NCI-H226 (cell line): ENCODE measurements at regions not wholly inside any gene's neighbourhood (a gene's known extent, or its start where the extent isn't known, plus 50 kb on each side); places are given as distances from the start of the nearest gene placed in this dataset.
"Not testable (repeated sequence)": the region's sequence is repeated elsewhere in the genome, so short reads cannot be mapped to it uniquely, and the experiment has no call there.

Experiments used
- DNase-seq: peaks from one replicate; pipeline ENCODE4 v3.0.0-alpha.2; 2015

GRCh38 chr2:181737302-181737701 is 57.0 kb upstream of the NEUROD1 start:
- DNase-seq: not testable (repeated sequence)

DNA sequence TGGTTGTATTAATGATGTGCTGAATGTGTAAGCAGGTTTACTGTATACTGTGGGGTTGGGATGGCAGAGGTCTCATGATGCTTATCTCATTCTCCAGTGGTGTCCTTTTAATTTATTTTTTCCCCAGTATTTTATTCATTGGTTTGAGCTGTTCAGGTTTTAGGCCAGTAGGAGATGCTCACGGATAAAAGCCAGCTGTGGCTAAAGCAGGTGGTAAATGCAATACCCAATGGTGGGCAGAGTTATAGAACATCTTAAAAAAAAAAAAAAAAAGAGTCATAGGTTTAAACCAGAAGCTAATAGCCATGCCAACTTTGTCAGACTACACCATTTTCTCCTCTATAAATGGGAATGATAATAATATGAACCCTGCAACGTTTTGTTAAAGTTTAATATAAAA is 57.8 kb upstream of the NEUROD1 start:
- DNase-seq: peak; percentile 5

DNA sequence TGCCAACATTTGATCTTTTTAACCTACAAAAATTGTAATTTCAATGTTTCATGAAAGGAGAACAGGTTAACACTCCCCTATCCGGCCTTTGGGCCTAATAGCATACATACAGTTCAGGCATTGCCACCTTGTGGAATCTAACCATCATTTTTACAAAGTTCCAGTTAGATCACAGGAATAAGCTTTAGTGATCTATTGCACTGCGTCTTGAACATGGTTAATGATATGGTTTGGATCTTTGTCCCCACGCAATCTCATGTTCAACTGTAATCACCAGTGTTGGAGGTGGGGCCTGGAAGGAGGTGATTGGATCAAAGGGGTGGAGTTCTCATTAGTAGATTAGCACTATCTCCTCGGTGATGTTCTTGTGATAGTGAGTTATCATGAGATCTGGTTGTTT is 58.2 kb upstream of the NEUROD1 start:
- DNase-seq: no peak

GRCh38 chr2:181741756-181742155 is 61.4 kb upstream of the NEUROD1 start:
- DNase-seq: no peak

GRCh38 chr2:181742361-181742760 is 62.0 kb upstream of the NEUROD1 start:
- no peak for DNase-seq

DNA sequence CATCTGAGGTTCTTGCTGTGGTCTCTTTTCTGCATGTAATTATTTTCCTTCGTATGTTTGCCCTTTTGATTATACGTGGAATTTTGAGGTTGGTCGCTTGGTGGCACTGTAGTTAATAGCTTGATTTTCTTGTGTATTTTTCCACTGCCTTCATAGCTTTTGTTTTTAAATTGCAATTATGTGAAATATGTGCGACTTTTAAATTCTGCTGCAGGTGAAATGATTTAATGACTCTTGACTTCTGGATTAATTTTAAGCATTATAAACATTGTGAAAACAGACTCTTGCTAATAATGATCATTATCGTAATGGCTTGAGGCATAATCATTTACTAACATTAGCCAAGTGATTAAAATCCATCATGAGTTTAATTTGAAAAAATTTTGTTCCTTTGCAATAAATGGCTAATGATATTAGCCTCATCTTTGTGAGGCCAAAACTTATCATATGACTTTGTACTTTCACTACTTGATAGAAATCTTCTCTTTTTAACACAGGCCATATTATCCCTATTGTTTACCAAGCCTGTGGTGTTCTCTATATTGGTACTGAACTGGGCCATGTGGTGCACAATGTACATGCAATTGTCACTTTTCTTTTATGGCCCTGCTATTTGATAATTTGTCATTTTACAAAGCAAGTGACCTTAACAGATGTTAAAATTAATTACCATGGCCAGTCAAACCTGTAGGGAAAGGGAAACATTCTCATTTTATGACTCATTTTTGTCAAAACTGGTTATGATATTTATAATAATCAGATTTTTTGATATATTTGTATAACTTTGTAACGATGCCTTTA is 62.8 kb upstream of the NEUROD1 start:
- DNase-seq: no peak

DNA sequence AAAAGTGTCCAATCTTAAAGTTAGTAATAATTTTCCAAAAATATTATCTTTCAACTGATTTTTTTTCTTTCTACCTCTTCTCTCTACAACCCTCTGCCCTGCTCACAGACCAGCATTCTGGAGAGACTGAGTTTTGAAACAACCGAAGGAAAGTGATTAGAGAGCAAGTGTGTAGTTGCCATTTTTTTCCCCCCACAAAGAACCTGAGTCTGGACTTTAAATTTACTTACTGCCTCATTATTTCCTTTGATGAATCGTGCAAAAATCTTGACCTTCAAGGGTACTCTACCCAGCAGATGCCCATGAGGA is 63.4 kb upstream of the NEUROD1 start:
- DNase-seq: no peak

- DNase-seq: no peak
Observed at GRCh38 chr2:181745796-181746540, 65.7 kb upstream of the NEUROD1 start.

GRCh38 chr2:181746844-181747243 is 66.5 kb upstream of the NEUROD1 start:
- DNase-seq: no peak

DNA sequence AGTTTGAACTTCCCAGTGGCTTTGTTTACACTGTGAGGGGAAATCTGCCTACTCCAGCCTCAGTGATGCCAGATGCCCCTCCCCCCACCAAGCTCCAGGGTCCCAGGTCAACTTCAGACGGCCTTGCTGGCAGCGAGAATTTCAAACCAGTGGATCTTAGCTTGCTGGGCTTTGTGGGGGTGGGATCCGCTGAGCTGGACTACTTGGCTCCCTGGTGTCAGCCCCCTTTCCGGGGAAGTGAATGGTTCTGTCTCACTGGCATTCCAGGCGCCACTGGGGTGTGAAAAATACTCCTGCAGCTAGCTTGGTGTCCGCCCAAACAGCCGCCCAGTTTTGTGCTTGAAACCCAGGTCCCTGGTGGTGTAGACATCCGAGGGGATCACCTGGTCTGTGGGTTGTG is 70.0 kb upstream of the NEUROD1 start:
- no peak for DNase-seq

DNA sequence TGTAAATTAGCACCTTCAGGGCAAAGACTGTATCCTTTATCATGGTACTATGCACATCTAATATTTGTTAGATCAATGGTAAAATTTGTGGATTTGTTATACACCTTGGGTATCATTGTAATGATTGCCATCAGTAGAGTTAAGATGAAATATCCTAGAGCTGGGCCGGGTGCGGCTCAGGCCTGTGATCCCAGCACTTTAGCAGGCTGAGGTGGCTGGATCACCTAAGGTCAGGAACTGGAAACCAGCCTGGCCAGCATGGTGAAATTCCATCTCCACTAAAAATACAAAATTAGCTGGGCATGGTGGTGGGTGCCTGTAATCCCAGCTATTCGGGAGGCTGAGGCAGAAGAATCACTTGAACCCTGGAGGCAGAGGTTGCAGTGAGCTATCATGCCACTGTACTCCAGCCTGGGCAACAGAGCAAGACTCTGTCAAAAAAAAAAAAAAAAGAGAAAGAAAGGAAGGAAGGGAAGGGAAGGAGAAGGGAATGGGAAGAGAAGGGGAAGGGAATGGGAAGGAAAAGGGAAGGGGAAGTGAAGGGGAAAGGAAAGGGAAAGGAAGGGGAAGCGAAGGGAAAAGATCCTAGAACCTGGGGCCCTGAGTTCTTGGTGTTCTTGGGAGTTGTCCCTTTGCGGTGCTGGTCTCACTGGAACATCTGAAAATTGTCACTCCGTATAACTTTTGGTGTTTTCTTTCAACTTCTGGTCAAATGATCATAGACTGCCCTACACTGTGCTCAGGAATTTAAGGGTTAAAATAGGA is 71.1 kb upstream of the NEUROD1 start:
- no peak for DNase-seq

DNA sequence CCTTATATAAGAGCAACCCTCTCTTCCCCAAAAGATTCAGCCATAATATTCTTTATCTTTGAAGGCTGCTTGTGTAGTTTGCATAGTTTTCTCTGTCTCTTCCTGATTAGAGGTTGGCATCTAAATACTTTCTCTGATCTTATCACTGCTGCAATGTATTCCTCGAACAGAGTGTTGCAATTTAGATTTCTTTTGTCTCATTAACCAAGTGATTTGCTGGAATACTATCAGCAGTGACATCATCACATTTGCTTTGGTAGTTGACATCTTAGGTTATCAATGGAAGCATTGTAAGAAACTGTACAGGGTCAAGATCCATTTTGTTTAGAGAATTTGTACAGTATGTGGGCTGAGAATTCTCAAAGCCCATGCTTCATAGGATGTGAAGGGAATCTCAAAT is 72.0 kb upstream of the NEUROD1 start:
- DNase-seq: peak; percentile 27

GRCh38 chr2:181753686-181754085 is 73.4 kb upstream of the NEUROD1 start:
- DNase-seq: no peak

- no peak for DNase-seq
Observed at GRCh38 chr2:181754105-181754504, 73.8 kb upstream of the NEUROD1 start.

- no peak for DNase-seq
Observed at GRCh38 chr2:181755181-181755580, 74.9 kb upstream of the NEUROD1 start.

DNA sequence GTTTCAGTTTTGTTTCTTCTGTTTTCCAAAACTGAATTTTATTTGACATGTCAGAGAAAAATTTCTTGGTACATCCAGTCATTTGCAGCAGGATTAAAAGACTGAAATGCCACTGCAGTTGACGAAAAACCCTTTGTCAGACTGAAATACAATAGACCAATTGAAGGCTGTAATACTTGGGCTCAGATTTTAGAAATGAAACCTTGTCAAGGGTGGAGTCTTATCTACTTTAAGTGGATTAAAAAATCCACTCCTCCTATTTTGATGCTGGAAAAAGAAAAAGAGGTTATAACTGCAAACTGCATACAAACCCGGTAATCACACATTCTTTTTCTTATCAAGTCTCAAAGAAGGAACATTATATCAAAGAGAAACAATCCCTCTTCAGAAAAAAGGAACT is 80.2 kb upstream of the NEUROD1 start:
- no peak for DNase-seq

GRCh38 chr2:181761175-181761574 is 80.9 kb upstream of the NEUROD1 start:
- no peak for DNase-seq

GRCh38 chr2:181762000-181762399 is 81.7 kb upstream of the NEUROD1 start:
- no peak for DNase-seq

- no peak for DNase-seq
Observed at GRCh38 chr2:181762848-181763247, 82.5 kb upstream of the NEUROD1 start.

GRCh38 chr2:181763423-181763822 is 83.1 kb upstream of the NEUROD1 start:
- DNase-seq: no peak

- no peak for DNase-seq
Observed at GRCh38 chr2:181764095-181764963, 84.0 kb upstream of the NEUROD1 start.

DNA sequence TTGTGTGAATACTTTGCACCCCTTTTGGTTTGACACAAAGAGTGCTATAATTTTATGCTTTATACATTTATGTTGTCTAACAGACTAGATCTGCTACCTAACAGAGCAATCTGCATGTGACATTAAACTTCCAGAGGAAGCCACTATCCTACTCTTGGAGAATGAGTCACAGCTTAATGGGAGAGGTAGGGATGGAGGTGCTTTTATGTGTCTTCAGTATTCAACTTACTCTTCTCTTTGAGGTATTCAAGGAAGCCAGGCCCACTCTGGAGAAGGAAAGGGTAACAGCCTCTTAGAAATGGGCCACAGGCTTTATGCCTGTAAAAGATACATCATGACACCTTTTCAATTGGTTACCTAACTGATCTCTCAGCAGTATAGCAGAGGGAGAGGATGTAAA is 85.8 kb upstream of the NEUROD1 start:
- no peak for DNase-seq

GRCh38 chr2:181770150-181770549 is 89.8 kb upstream of the NEUROD1 start:
- no peak for DNase-seq
